Prostate gland (tissue), 2 donors: ENCODE measurements at regions not wholly inside any gene's neighbourhood (a gene's known extent, or its start where the extent isn't known, plus 50 kb on each side); places are given as distances from the start of the nearest gene placed in this dataset.

Source experiments
- CTCF ChIP-seq, 4 experiments: fragments of 200-600 bp in 2 of 4; fragments of 450-650 bp in 2 of 4; sonication (generic) in 2 of 4; IDR thresholded peaks; 1 replicate in 3 of 4; 2 replicates in 1 of 4; pipeline ENCODE4 v1.5.1; 2016 to 2019; ENCODE audit warnings: antibody characterized with exemption in 4 of 4, mild to moderate bottlenecking in 2 of 4, moderate library complexity in 2 of 4
- POLR2A ChIP-seq: fragments of 450-650 bp; IDR thresholded peaks from one replicate; pipeline ENCODE4 v1.6.1; 2016; ENCODE audit warnings: antibody characterized with exemption, mild to moderate bottlenecking

GRCh38 chr4:189845145-189845846 lies 95.4 kb upstream of the FRG1 start:
- TF ChIP-seq CTCF (IDR thresholded peaks at IDR 0.05) (no peak), POLR2A (no peak)
